ENCODE measurements at regions not wholly inside any gene's neighbourhood (a gene's known extent, or its start where the extent isn't known, plus 50 kb on each side); places are given as distances from the start of the nearest gene placed in this dataset.

GRCh38 chr13:62696490-62696889, 1280.8 kb upstream of the PCDH20 start:
- no peak for TF ChIP-seq CTCF (IDR thresholded peaks at IDR 0.05 in 4 of 5, conservative IDR thresholded peaks at IDR 0.05 in 1 of 5)
- no peak for TF ChIP-seq POLR2A (IDR thresholded peaks at IDR 0.05)

All from gastrocnemius medialis (tissue), 4 donors.